ENCODE measurements at regions not wholly inside any gene's neighbourhood (a gene's known extent, or its start where the extent isn't known, plus 50 kb on each side); places are given as distances from the start of the nearest gene placed in this dataset.

DNA sequence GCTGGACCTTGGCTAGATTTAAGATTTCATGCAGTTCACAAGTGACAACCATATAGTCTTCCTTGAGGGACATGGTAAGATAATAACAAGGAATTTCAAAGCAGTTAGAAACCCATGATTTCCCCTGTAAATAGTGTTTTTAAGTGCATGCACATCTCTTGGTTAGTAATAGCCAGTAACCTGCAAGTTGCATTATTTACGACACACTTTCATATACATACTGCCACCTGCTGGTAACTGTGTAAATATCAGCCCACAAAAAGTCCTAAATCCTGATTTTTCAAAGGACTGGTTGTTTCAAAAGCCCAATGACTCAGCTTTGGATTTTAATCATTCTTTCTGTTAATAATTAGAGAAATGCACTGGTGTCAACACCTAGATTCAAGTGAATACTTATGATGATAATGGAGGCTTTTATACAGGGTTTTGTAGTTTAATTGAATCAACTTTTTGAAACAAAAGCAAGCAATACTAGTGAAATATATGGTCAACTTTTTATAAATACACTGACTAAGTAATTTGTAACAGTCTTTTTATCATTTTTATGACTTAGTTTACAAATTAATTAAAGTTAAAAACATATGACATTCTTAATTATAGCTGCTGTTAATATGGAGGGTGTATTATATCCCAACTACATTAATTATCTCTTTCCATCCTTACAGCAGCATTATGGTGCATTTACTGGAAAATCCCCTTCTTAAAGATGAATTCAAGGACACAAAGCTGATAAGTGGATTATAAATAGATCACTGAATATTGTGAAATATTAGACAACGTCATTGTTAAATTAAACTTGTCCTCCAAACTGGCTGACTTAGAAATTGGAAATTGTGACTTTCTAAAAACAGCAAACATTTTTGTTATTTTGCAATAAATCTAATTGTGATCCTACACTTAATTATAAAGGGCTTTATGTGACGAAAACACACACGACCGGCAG, 367.7 kb upstream of the SEMA3D start:
- Mint-ChIP-seq H3K4me3 (ENCODE audit: unreplicated experiment) (no peak overlapping the region), H3K9me3 (ENCODE audit: low read depth) (peaks cover 7% of the 10 kb centered on the region), H3K4me1 (ENCODE audit: low read depth) (peaks cover 2% of the 10 kb centered on the region), H3K27me3 (ENCODE audit: low read depth) (no peaks in the 10 kb centered on the region), H3K36me3 (ENCODE audit: low read depth) (no peaks in the 10 kb centered on the region), H3K27ac (ENCODE audit: unreplicated experiment) (no peak overlapping the region)
- TF ChIP-seq CTCF (IDR thresholded peaks at IDR 0.05), result peak; percentile 95
- DNase-seq (ENCODE audit: low spot score), result no peak

- H3K27me3 Mint-ChIP-seq (ENCODE audit: low read depth), result no peaks in the 10 kb centered on the region
- TF ChIP-seq CTCF (IDR thresholded peaks at IDR 0.05), result no peak
Measured at GRCh38 chr7:85535974-85536729, 349.3 kb upstream of the SEMA3D start.

DNA sequence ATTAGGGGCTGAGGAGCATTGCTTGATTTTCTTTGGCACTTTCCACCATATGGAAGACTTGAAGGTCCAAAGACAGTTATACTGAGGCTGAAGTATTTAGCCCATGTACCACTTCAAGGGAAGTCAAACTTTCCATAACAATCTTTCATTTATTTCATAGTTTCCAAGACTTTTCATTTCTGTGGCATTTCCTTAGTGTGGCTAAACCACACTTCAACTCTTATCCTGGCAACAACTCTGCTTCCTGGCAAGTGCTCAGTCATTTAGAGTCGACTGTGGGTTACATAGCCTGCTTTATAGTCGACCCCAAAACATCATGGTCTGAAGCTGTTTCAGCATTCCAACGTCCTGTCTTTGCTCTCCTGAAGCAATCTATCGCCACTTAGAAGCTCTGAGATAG, 343.0 kb upstream of the SEMA3D start:
- no peak for DNase-seq (ENCODE audit: low spot score)
- H3K4me3 Mint-ChIP-seq (ENCODE audit: unreplicated experiment), result no peak overlapping the region
- no peak for TF ChIP-seq CTCF (IDR thresholded peaks at IDR 0.05)
- peak overlapping the region; percentile 69 for H3K27ac Mint-ChIP-seq (ENCODE audit: unreplicated experiment)
- no peaks in the 10 kb centered on the region for H3K36me3 Mint-ChIP-seq (ENCODE audit: low read depth)
- H3K4me1 Mint-ChIP-seq (ENCODE audit: low read depth), result peaks cover 26% of the 10 kb centered on the region
- H3K27me3 Mint-ChIP-seq (ENCODE audit: low read depth), result no peaks in the 10 kb centered on the region
- no peaks in the 10 kb centered on the region for H3K9me3 Mint-ChIP-seq (ENCODE audit: low read depth)

More at GRCh38 chr7:85535974-85536729, 349.3 kb upstream of the SEMA3D start:
- H3K27ac Mint-ChIP-seq (ENCODE audit: unreplicated experiment), result no peak overlapping the region
- no peak for DNase-seq (ENCODE audit: low spot score)
- no peaks in the 10 kb centered on the region for H3K36me3 Mint-ChIP-seq (ENCODE audit: low read depth)
- H3K9me3 Mint-ChIP-seq (ENCODE audit: low read depth), result peaks cover 8% of the 10 kb centered on the region
- H3K4me3 Mint-ChIP-seq (ENCODE audit: unreplicated experiment), result no peak overlapping the region
- H3K4me1 Mint-ChIP-seq (ENCODE audit: low read depth), result peaks cover 3% of the 10 kb centered on the region

- no peak for TF ChIP-seq CTCF (IDR thresholded peaks at IDR 0.05)
- no peaks in the 10 kb centered on the region for H3K36me3 Mint-ChIP-seq (ENCODE audit: low read depth)
- no peak overlapping the region for H3K4me3 Mint-ChIP-seq (ENCODE audit: unreplicated experiment)
- peaks cover 26% of the 10 kb centered on the region for H3K4me1 Mint-ChIP-seq (ENCODE audit: low read depth)
- no peak for DNase-seq (ENCODE audit: low spot score)
- H3K27ac Mint-ChIP-seq (ENCODE audit: unreplicated experiment), result peak overlapping the region; percentile 34
- no peaks in the 10 kb centered on the region for H3K27me3 Mint-ChIP-seq (ENCODE audit: low read depth)
- H3K9me3 Mint-ChIP-seq (ENCODE audit: low read depth), result no peaks in the 10 kb centered on the region
Measured at GRCh38 chr7:85529201-85529600, 342.3 kb upstream of the SEMA3D start.

- no peak overlapping the region for H3K27ac Mint-ChIP-seq (ENCODE audit: unreplicated experiment)
- H3K4me1 Mint-ChIP-seq (ENCODE audit: low read depth), result peaks cover 26% of the 10 kb centered on the region
- H3K36me3 Mint-ChIP-seq (ENCODE audit: low read depth), result no peaks in the 10 kb centered on the region
- TF ChIP-seq CTCF (IDR thresholded peaks at IDR 0.05), result no peak
- DNase-seq (ENCODE audit: low spot score), result no peak
- H3K9me3 Mint-ChIP-seq (ENCODE audit: low read depth), result no peaks in the 10 kb centered on the region
- no peak overlapping the region for H3K4me3 Mint-ChIP-seq (ENCODE audit: unreplicated experiment)
- no peaks in the 10 kb centered on the region for H3K27me3 Mint-ChIP-seq (ENCODE audit: low read depth)
Measured at GRCh38 chr7:85528581-85528980, 341.7 kb upstream of the SEMA3D start.
